ENCODE measurements at regions not wholly inside any gene's neighbourhood (a gene's known extent, or its start where the extent isn't known, plus 50 kb on each side); places are given as distances from the start of the nearest gene placed in this dataset.

DNA sequence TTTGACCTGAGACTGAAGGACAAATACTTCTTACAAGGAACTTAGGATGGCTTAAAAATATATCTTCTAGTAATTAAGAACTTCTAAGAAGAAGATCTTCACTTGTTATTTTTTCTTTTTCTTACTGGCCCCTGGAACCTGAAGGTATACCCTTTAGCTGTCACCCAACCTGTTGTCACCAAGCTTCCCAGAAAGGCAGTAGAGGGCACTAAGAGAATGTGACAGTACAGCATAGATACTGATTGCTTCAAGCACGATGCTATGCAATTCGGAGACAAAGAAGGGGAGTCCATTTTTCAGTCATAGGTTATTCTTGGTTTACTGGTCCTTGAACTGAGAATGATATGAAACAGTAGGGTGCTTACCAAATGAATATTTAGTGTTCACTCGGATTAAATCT, 208.3 kb upstream of the PCDH9 start:
- TF ChIP-seq, protein P1, sequence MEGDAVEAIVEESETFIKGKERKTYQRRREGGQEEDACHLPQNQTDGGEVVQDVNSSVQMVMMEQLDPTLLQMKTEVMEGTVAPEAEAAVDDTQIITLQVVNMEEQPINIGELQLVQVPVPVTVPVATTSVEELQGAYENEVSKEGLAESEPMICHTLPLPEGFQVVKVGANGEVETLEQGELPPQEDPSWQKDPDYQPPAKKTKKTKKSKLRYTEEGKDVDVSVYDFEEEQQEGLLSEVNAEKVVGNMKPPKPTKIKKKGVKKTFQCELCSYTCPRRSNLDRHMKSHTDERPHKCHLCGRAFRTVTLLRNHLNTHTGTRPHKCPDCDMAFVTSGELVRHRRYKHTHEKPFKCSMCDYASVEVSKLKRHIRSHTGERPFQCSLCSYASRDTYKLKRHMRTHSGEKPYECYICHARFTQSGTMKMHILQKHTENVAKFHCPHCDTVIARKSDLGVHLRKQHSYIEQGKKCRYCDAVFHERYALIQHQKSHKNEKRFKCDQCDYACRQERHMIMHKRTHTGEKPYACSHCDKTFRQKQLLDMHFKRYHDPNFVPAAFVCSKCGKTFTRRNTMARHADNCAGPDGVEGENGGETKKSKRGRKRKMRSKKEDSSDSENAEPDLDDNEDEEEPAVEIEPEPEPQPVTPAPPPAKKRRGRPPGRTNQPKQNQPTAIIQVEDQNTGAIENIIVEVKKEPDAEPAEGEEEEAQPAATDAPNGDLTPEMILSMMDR (IDR thresholded peaks at IDR 0.05; ENCODE audit: insufficient read depth, low read length): no peak
- no peak for TF ChIP-seq POLR2AphosphoS5 (IDR thresholded peaks at IDR 0.05; ENCODE audit: low read depth)

All from HL-60 (cell line).